ENCODE measurements at regions not wholly inside any gene's neighbourhood (a gene's known extent, or its start where the extent isn't known, plus 50 kb on each side); places are given as distances from the start of the nearest gene placed in this dataset.
A peak's percentile ranks its signal among the peaks of the same experiment; 100 is the strongest.

DNA sequence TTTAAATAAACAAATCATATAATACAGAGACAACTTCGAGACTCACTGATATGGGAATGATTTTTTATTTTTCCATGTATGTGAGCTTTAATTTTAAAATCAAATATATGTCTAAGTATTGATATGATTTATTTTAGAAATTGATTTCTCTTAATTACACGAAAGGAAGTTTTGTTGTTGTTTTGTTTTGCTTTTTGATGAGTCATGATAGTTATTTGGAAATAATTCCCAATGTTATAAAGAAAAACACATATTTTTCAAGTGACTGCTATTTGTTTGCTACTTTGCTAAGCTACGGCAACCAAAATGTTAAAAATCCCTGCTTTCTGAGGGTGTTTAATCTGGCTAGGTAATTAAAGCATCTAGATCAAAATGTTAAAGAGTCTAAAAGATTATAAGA, 2139.4 kb upstream of the TENM3 start:
- no peak overlapping the region for H4K8ac ChIP-seq (ENCODE audit: low read depth in 2 of 2, low read length in 2 of 2)
- H2AK9ac ChIP-seq (replicated peaks; ENCODE audit: low read depth, low read length, poor library complexity) = no peak overlapping the region
- H3K23ac ChIP-seq (ENCODE audit: low read depth, low read length) = no peak overlapping the region
- TF ChIP-seq, protein P1, sequence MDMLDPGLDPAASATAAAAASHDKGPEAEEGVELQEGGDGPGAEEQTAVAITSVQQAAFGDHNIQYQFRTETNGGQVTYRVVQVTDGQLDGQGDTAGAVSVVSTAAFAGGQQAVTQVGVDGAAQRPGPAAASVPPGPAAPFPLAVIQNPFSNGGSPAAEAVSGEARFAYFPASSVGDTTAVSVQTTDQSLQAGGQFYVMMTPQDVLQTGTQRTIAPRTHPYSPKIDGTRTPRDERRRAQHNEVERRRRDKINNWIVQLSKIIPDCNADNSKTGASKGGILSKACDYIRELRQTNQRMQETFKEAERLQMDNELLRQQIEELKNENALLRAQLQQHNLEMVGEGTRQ (IDR thresholded peaks at IDR 0.05; ENCODE audit: low read depth, low read length) = no peak
- TF ChIP-seq NFE2L2 (IDR thresholded peaks at IDR 0.05; ENCODE audit: low read depth, low read length) = peak; percentile 68; the same call in 1 of the 2 replicates
- H3K4me3 ChIP-seq (ENCODE audit: insufficient read depth, low read depth, low read length) = no peak overlapping the region
- H3K79me1 ChIP-seq (ENCODE audit: low read depth in 1 of 2, low read length in 2 of 2) = no peaks in the 10 kb centered on the region
- no peak overlapping the region for H2BK5ac ChIP-seq (ENCODE audit: low read depth, low read length, poor library complexity, severe bottlenecking)
- no peak overlapping the region for H4K5ac ChIP-seq (ENCODE audit: low read depth, low read length)
- H2AK5ac ChIP-seq (ENCODE audit: low read depth, low read length) = no peak overlapping the region
- H3K27me3 ChIP-seq (ENCODE audit: control insufficient read depth, insufficient read depth, low read length) = no peaks in the 10 kb centered on the region
- H3K56ac ChIP-seq (ENCODE audit: extremely low read depth, insufficient read depth, low read length) = no peak overlapping the region
- H3K4me1 ChIP-seq (ENCODE audit: control insufficient read depth, insufficient read depth, low read length) = no peaks in the 10 kb centered on the region
- H3K4me2 ChIP-seq (ENCODE audit: low read depth, low read length) = no peak overlapping the region
- intact Hi-C loops (cut with micrococcal nuclease) (no loop called here), in situ Hi-C loops (cut with MboI; ENCODE audit: low sequenced_read_pairs) (no loop called here), dilution Hi-C loops (cut with HindIII; ENCODE audit: low sequenced_read_pairs, unreplicated experiment) (no loop called here)
- no peak overlapping the region for H2BK20ac ChIP-seq (ENCODE audit: low read depth, low read length)
- no TSS peak for BruUV-seq (replicated peaks)
- no peak overlapping the region for H4K91ac ChIP-seq (ENCODE audit: insufficient read depth, low read depth, low read length)
- H3K4ac ChIP-seq (ENCODE audit: low read depth, low read length) = no peak overlapping the region
- ChIA-PET CTCF (no interaction called here), POLR2A (ENCODE audit: unreplicated experiment) (no interaction called here)
- no peak overlapping the region for H3K18ac ChIP-seq (ENCODE audit: low read depth, low read length)
- H2AFZ ChIP-seq (replicated peaks; ENCODE audit: low read length, poor library complexity) = no peak overlapping the region
- no CpG with 5 or more reads among the region's 3 CpGs for WGBS, 2 experiments (ENCODE audit: extremely low coverage in 2 of 2, insufficient read length in 1 of 2)
- no peak overlapping the region for H3K27ac ChIP-seq (ENCODE audit: insufficient read depth, low read length)
- no peak overlapping the region for H2BK15ac ChIP-seq (ENCODE audit: low read depth, low read length)
- H3K14ac ChIP-seq (replicated peaks; ENCODE audit: low read depth, low read length) = no peak overlapping the region
- no peak overlapping the region for H3K9ac ChIP-seq (ENCODE audit: low read depth, low read length)
- H2BK120ac ChIP-seq (ENCODE audit: low read depth, low read length) = no peak overlapping the region
- ATAC-seq (ENCODE audit: low read depth) (no peak), DNase-seq (no peak)
- no peaks in the 10 kb centered on the region for H3K9me1 ChIP-seq (ENCODE audit: insufficient read depth, low read length)
- H3K36me3 ChIP-seq (ENCODE audit: control insufficient read depth, insufficient read depth, low read length) = no peaks in the 10 kb centered on the region
- H3K9me3 ChIP-seq (ENCODE audit: control insufficient read depth, insufficient read depth, low read length) = no peaks in the 10 kb centered on the region
- H4K20me1 ChIP-seq (ENCODE audit: insufficient read depth, low read length) = no peaks in the 10 kb centered on the region

All from IMR-90 (cell line).